ENCODE measurements at regions not wholly inside any gene's neighbourhood (a gene's known extent, or its start where the extent isn't known, plus 50 kb on each side); places are given as distances from the start of the nearest gene placed in this dataset.
"Not testable (repeated sequence)": the region's sequence is repeated elsewhere in the genome, so short reads cannot be mapped to it uniquely, and the experiment has no call there.

GRCh38 chr7:1301054-1301881, 68.6 kb downstream of the UNCX start:
- Histone ChIP-seq H3K4me3 (ENCODE audit: extremely low read depth, insufficient read depth, low read length, poor library complexity, severe bottlenecking) (no peak overlapping the region), H3K27ac (ENCODE audit: low read depth, low read length, severe bottlenecking) (no peak overlapping the region), H3K9me3 (ENCODE audit: control insufficient read depth, low read length) (no peaks in the 10 kb centered on the region), H3K36me3 (ENCODE audit: control insufficient read depth, insufficient read depth, low read length) (no peaks in the 10 kb centered on the region), H3K4me1 (ENCODE audit: control insufficient read depth, insufficient read depth, low read length, poor library complexity, severe bottlenecking) (no peaks in the 10 kb centered on the region)
- 87 to 88% methylated on average over 18 to 21 of the region's 23 CpGs for WGBS, 2 experiments (ENCODE audit: insufficient coverage in 2 of 2)

- H3K36me3 ChIP-seq (ENCODE audit: control insufficient read depth, insufficient read depth, low read length) = no peaks in the 10 kb centered on the region
- H3K4me1 ChIP-seq (ENCODE audit: control insufficient read depth, insufficient read depth, low read length, poor library complexity, severe bottlenecking) = no peaks in the 10 kb centered on the region
- H3K9me3 ChIP-seq (ENCODE audit: control insufficient read depth, low read length) = no peaks in the 10 kb centered on the region
- no peak overlapping the region for H3K27ac ChIP-seq (ENCODE audit: low read depth, low read length, severe bottlenecking)
- 76 to 78% methylated on average over 10 to 14 of the region's 16 CpGs for WGBS, 2 experiments (ENCODE audit: insufficient coverage in 2 of 2)
- no peak overlapping the region for H3K4me3 ChIP-seq (ENCODE audit: extremely low read depth, insufficient read depth, low read length, poor library complexity, severe bottlenecking)
These were observed 69.2 kb downstream of the UNCX start for GRCh38 chr7:1301882-1302251.

GRCh38 chr7:1302936-1303335, 70.3 kb downstream of the UNCX start:
- Histone ChIP-seq H3K4me1 (ENCODE audit: control insufficient read depth, insufficient read depth, low read length, poor library complexity, severe bottlenecking) (no peaks in the 10 kb centered on the region), H3K9me3 (ENCODE audit: control insufficient read depth, low read length) (no peaks in the 10 kb centered on the region)
- WGBS, 2 experiments (ENCODE audit: insufficient coverage in 2 of 2) = 84 to 89% methylated on average over 10 to 11 of the region's 11 CpGs

DNA sequence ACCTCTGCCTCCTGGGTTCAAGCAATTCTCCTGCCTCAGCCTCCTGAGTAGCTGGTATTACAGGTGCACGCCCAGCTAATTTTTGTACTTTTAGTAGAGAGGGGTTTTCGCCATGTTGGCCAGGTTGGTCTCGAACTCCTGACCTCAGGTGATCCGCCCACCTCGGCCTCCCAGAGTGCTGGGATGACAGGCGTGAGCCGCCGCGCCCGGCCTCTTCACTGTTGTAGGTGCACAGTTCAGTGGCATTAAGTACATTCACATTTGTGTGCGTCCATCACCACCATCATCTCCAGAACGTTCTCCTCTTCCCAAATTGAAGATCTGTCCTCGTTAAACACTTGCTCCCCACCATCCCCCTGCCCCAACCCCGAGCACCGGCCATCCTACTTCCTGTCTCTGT, 71.3 kb downstream of the UNCX start:
- WGBS, 2 experiments (ENCODE audit: insufficient coverage in 2 of 2) = 91 to 94% methylated on average over 11 to 12 of the region's 15 CpGs
- H3K4me1 ChIP-seq (ENCODE audit: control insufficient read depth, insufficient read depth, low read length, poor library complexity, severe bottlenecking); H3K4me3 ChIP-seq (ENCODE audit: extremely low read depth, insufficient read depth, low read length, poor library complexity, severe bottlenecking); H3K36me3 ChIP-seq (ENCODE audit: control insufficient read depth, insufficient read depth, low read length); H3K9me3 ChIP-seq (ENCODE audit: control insufficient read depth, low read length); H3K27ac ChIP-seq (ENCODE audit: low read depth, low read length, severe bottlenecking): not testable (repeated sequence)

More at GRCh38 chr7:1302936-1303335, 70.3 kb downstream of the UNCX start:
- Histone ChIP-seq H3K4me3 (ENCODE audit: extremely low read depth, insufficient read depth, low read length, poor library complexity, severe bottlenecking) (no peak overlapping the region), H3K36me3 (ENCODE audit: control insufficient read depth, insufficient read depth, low read length) (no peaks in the 10 kb centered on the region), H3K27ac (ENCODE audit: low read depth, low read length, severe bottlenecking) (no peak overlapping the region)

DNA sequence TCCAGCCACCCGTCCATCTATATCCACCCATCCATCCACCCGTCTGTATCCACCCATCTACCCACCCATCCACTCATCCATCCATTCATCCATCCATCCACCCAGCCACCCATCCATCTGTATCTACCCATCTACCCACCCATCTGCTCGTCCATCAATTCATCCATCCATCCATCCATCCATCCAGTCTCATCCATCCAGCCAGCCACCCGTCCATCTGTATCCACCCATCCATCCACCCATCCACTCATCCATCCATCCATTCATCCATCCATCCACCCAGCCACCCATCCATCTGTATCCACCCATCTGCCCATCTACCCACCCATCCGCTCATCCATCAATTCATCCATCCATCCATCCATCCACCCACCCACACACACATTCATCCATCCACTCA, 73.2 kb downstream of the UNCX start:
- no peaks in the 10 kb centered on the region for H3K36me3 ChIP-seq (ENCODE audit: control insufficient read depth, insufficient read depth, low read length)
- no peaks in the 10 kb centered on the region for H3K9me3 ChIP-seq (ENCODE audit: control insufficient read depth, low read length)
- 76 to 81% methylated on average over 5 of the region's 5 CpGs for WGBS, 2 experiments (ENCODE audit: insufficient coverage in 2 of 2)

DNA sequence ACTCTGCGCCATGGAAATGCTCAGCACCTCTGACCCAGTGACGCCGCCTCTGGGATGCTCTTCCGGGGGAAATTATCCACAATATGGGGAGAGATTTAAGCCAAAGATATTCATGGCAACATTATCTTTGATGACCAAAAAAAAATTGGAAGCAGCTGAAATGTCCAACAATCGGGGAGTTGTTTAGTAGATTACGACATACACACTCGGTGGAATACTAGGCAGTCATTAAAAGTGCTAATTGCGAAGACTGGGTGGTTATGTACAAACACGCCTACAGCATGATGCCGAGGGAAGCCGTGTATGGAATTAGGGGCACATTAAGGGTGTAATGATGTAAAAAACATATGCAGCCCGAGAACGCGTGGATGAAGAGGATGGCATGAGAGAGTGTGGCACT, 75.2 kb downstream of the UNCX start:
- Histone ChIP-seq H3K4me1 (ENCODE audit: control insufficient read depth, insufficient read depth, low read length, poor library complexity, severe bottlenecking) (no peaks in the 10 kb centered on the region), H3K27ac (ENCODE audit: low read depth, low read length, severe bottlenecking) (no peak overlapping the region), H3K36me3 (ENCODE audit: control insufficient read depth, insufficient read depth, low read length) (no peaks in the 10 kb centered on the region), H3K9me3 (ENCODE audit: control insufficient read depth, low read length) (no peaks in the 10 kb centered on the region), H3K4me3 (ENCODE audit: extremely low read depth, insufficient read depth, low read length, poor library complexity, severe bottlenecking) (no peak overlapping the region)
- WGBS, 2 experiments (ENCODE audit: insufficient coverage in 2 of 2) = 94 to 96% methylated on average over 13 to 14 of the region's 14 CpGs

More for the DNA sequence above, 73.2 kb downstream of the UNCX start:
- H3K4me3 ChIP-seq (ENCODE audit: extremely low read depth, insufficient read depth, low read length, poor library complexity, severe bottlenecking) = no peak overlapping the region
- H3K27ac ChIP-seq (ENCODE audit: low read depth, low read length, severe bottlenecking) = no peak overlapping the region
- no peaks in the 10 kb centered on the region for H3K4me1 ChIP-seq (ENCODE audit: control insufficient read depth, insufficient read depth, low read length, poor library complexity, severe bottlenecking)

DNA sequence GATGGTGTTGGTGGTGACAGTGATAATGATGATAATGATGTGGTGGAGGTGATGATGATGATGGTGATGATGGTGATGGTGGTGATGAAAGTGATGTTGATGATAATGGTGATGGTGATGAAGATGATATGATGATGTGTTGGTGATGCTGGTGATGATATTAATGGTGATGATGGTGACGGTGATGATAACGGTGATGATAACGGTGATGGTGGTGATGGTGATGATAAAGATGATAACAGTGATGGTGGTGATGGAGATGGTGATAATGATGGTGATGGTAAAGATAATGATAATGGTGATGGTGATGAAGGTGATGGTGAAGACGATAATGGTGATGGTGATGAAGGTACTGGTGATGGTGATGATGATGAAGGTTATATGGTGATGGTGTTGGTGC, 76.6 kb downstream of the UNCX start:
- no peaks in the 10 kb centered on the region for H3K4me1 ChIP-seq (ENCODE audit: control insufficient read depth, insufficient read depth, low read length, poor library complexity, severe bottlenecking)
- no peak overlapping the region for H3K4me3 ChIP-seq (ENCODE audit: extremely low read depth, insufficient read depth, low read length, poor library complexity, severe bottlenecking)
- no peak overlapping the region for H3K27ac ChIP-seq (ENCODE audit: low read depth, low read length, severe bottlenecking)
- H3K9me3 ChIP-seq (ENCODE audit: control insufficient read depth, low read length) = no peaks in the 10 kb centered on the region
- 89 to 94% methylated on average over 4 of the region's 4 CpGs for WGBS, 2 experiments (ENCODE audit: insufficient coverage in 2 of 2)
- H3K36me3 ChIP-seq (ENCODE audit: control insufficient read depth, insufficient read depth, low read length) = no peaks in the 10 kb centered on the region

- H3K9me3 ChIP-seq (ENCODE audit: control insufficient read depth, low read length) = no peaks in the 10 kb centered on the region
- no peak overlapping the region for H3K27ac ChIP-seq (ENCODE audit: low read depth, low read length, severe bottlenecking)
- WGBS, 2 experiments (ENCODE audit: insufficient coverage in 2 of 2) = 70 to 74% methylated on average over 4 to 6 of the region's 7 CpGs
- H3K4me1 ChIP-seq (ENCODE audit: control insufficient read depth, insufficient read depth, low read length, poor library complexity, severe bottlenecking) = no peaks in the 10 kb centered on the region
- H3K36me3 ChIP-seq (ENCODE audit: control insufficient read depth, insufficient read depth, low read length) = no peaks in the 10 kb centered on the region
- no peak overlapping the region for H3K4me3 ChIP-seq (ENCODE audit: extremely low read depth, insufficient read depth, low read length, poor library complexity, severe bottlenecking)
These were observed 77.3 kb downstream of the UNCX start for GRCh38 chr7:1309996-1310395.

GRCh38 chr7:1310936-1311335, 78.3 kb downstream of the UNCX start:
- 85 to 94% methylated on average over 15 to 17 of the region's 23 CpGs for WGBS, 2 experiments (ENCODE audit: insufficient coverage in 2 of 2)
- no peaks in the 10 kb centered on the region for H3K4me1 ChIP-seq (ENCODE audit: control insufficient read depth, insufficient read depth, low read length, poor library complexity, severe bottlenecking)

DNA sequence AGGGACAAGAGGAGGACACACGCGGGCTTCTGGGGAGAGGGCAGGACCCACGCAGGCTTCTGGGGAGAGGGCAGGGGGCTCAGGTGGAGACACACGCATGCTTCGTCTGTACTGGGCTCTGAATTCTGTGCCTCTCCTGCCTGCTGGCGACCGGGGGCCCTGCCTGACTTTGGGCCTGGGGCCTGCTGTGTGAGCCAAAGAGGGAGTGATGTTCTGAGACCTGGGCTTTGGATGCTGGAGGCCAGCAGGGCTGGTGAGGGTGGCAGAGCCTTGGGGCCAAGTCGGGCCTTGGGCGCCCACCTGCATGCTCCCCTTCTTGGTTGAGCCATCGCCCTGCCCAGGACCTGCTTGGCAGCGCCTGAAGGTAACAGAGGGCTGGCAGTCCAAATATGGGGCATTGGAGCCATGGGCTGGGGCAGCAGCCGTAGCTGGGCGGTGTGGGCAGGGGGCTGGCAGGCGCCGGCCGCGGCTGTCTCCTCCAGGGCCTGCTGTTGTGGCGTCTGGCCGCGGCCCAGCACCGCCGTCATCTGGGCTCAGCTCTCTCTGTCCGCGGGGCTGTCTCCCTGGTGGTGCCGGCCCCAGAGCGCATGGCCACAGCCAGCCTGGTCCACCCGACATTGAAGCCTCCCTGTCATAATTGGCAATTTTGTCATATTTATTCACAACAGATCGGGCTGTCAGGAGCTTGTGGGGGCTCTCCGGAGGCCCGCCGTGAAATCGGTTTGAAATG, 78.9 kb downstream of the UNCX start:
- no peaks in the 10 kb centered on the region for H3K4me1 ChIP-seq (ENCODE audit: control insufficient read depth, insufficient read depth, low read length, poor library complexity, severe bottlenecking)
- 94% methylated on average over 28 to 32 of the region's 32 CpGs for WGBS, 2 experiments (ENCODE audit: insufficient coverage in 2 of 2)
- H3K4me3 ChIP-seq (ENCODE audit: extremely low read depth, insufficient read depth, low read length, poor library complexity, severe bottlenecking) = no peak overlapping the region
- H3K27ac ChIP-seq (ENCODE audit: low read depth, low read length, severe bottlenecking) = no peak overlapping the region
- no peaks in the 10 kb centered on the region for H3K36me3 ChIP-seq (ENCODE audit: control insufficient read depth, insufficient read depth, low read length)
- H3K9me3 ChIP-seq (ENCODE audit: control insufficient read depth, low read length) = no peaks in the 10 kb centered on the region

More at GRCh38 chr7:1310936-1311335, 78.3 kb downstream of the UNCX start:
- H3K36me3 ChIP-seq (ENCODE audit: control insufficient read depth, insufficient read depth, low read length) = no peaks in the 10 kb centered on the region
- no peak overlapping the region for H3K4me3 ChIP-seq (ENCODE audit: extremely low read depth, insufficient read depth, low read length, poor library complexity, severe bottlenecking)
- H3K27ac ChIP-seq (ENCODE audit: low read depth, low read length, severe bottlenecking) = no peak overlapping the region
- H3K9me3 ChIP-seq (ENCODE audit: control insufficient read depth, low read length) = no peaks in the 10 kb centered on the region
